CD4-positive, alpha-beta memory T cell (primary cell): ENCODE measurements at regions not wholly inside any gene's neighbourhood (a gene's known extent, or its start where the extent isn't known, plus 50 kb on each side); places are given as distances from the start of the nearest gene placed in this dataset.

Experiments
- CTCF ChIA-PET: fragments of 350-600 bp; sonication (Branson Sonifier 250); formaldehyde crosslinking; loops from one replicate; lab custom pipeline; 2021; ENCODE audit warnings: inconsistent platforms; ENCODE audit not compliant: partially characterized antibody; lab: Charles Lee
- POLR2A ChIA-PET: fragments of 350-600 bp; sonication (Branson Sonifier 250); formaldehyde crosslinking; loops from one replicate; lab custom pipeline; 2021; ENCODE audit not compliant: partially characterized antibody; lab: Charles Lee
- DNase-seq, 5 donors: peaks; one replicate each; pipeline versions ENCODE4 v3.0.0 to v3.0.0-alpha.2; 2020 to 2022; ENCODE audit warnings: mixed read lengths in 1 of 5
- H3K27ac ChIP-seq: one replicate; pipeline ENCODE4 v1.7.0; 2013; ENCODE audit warnings: low read depth, low read length
- H3K27me3 ChIP-seq: 2 replicates; pipeline ENCODE4 v1.7.0; 2013; ENCODE audit warnings: mild to moderate bottlenecking, low read length, moderate library complexity; ENCODE audit not compliant: insufficient read depth
- H3K36me3 ChIP-seq: 2 replicates; pipeline ENCODE4 v1.7.0; 2013; ENCODE audit warnings: mild to moderate bottlenecking, low read length, moderate library complexity; ENCODE audit not compliant: insufficient read depth
- H3K4me1 ChIP-seq: 2 replicates; pipeline ENCODE4 v1.7.0; 2013; ENCODE audit warnings: mild to moderate bottlenecking, low read length, moderate library complexity; ENCODE audit not compliant: insufficient read depth
- H3K4me3 ChIP-seq, 2 donors: one replicate each; pipeline ENCODE4 v1.7.0; 2013; ENCODE audit warnings: low read length in 2 of 2, mild to moderate bottlenecking in 1 of 2
- H3K9me3 ChIP-seq, 2 donors: one replicate each; pipeline ENCODE4 v1.7.0; 2013; ENCODE audit warnings: low read length in 2 of 2, control low read depth in 1 of 2; ENCODE audit not compliant: control insufficient read depth in 1 of 2
- H3K27ac Mint-ChIP-seq, 7 donors: one replicate each; pipeline ENCODE4 v1.8.0; 2020 to 2021; ENCODE audit warnings: mixed read lengths in 7 of 7, mild to moderate bottlenecking in 6 of 7, inconsistent platforms in 3 of 7, moderate library complexity in 3 of 7
- H3K27me3 Mint-ChIP-seq, 2 donors: one replicate each; pipeline ENCODE4 v1.8.0; 2020 to 2021; ENCODE audit warnings: mixed read lengths in 2 of 2
- H3K36me3 Mint-ChIP-seq, 2 donors: one replicate each; pipeline ENCODE4 v1.8.0; 2020 to 2021; ENCODE audit warnings: mixed read lengths in 2 of 2, inconsistent platforms in 1 of 2, mild to moderate bottlenecking in 1 of 2
- H3K4me1 Mint-ChIP-seq, 4 donors: one replicate each; pipeline ENCODE4 v1.8.0; 2020 to 2021; ENCODE audit warnings: mixed read lengths in 4 of 4, mild to moderate bottlenecking in 1 of 4
- H3K4me3 Mint-ChIP-seq, 8 donors: one replicate each; pipeline ENCODE4 v1.8.0; 2020 to 2021; ENCODE audit warnings: mixed read lengths in 8 of 8, mild to moderate bottlenecking in 7 of 8, moderate library complexity in 6 of 8, inconsistent platforms in 3 of 8
- H3K9me3 Mint-ChIP-seq, 8 donors: one replicate each; pipeline ENCODE4 v1.8.0; 2020 to 2021; ENCODE audit warnings: mixed read lengths in 8 of 8, mild to moderate bottlenecking in 5 of 8, inconsistent platforms in 3 of 8, moderate library complexity in 1 of 8
- intact Hi-C: fragments of 100-400 bp; cut with micrococcal nuclease; formaldehyde crosslinking; loops from one replicate; pipeline ENCODE4 v1.15.1; 2023

DNA sequence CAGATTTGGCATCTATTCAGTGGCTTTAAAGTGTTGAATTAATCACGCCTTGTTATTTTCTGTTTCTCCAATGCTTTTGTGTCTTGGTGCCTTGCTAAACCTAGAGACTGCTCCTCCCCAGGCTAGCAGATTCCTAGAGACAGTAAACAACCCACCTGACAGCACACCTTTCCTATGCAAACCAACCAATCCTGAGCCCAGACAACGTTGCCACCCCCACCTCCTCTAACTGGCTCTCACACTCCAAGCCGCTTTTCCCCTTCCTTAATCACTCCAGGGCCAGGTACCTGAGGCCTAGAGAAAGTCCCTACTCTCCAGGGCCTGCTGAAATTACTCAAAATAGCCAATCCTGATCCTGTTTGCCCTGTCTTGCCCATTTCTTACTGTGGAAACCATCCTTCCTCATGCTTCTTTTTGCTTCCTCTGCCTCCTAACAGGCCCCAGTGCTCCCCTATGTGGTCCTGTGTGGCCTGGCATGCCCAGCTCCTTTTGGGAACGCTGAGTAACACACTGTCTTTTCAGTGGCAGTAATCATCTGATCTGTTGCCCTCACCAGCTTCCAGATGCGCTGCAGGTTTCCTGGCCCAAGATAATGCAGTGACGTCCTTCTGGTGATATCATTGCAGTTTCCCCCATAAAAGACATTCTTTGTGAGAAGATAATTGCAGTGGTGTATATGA is 53.4 kb downstream of the GAS1 start:
- Mint-ChIP-seq H3K27ac (no peak overlapping the region), H3K9me3 (no peaks in the 10 kb centered on the region), H3K36me3 (no peaks in the 10 kb centered on the region), H3K4me3 (no peak overlapping the region), H3K4me1 (no peaks in the 10 kb centered on the region), H3K27me3 (peaks cover 0 to under 1% of the 10 kb centered on the region in 2 donors)
- intact Hi-C loops: no loop called here
- Histone ChIP-seq H3K27me3 (no peaks in the 10 kb centered on the region), H3K9me3 (no peaks in the 10 kb centered on the region), H3K27ac (no peak overlapping the region), H3K36me3 (no peaks in the 10 kb centered on the region), H3K4me3 (no peak overlapping the region), H3K4me1 (no peaks in the 10 kb centered on the region)
- ChIA-PET CTCF (no interaction called here), POLR2A (no interaction called here)
- DNase-seq: no peak

DNA sequence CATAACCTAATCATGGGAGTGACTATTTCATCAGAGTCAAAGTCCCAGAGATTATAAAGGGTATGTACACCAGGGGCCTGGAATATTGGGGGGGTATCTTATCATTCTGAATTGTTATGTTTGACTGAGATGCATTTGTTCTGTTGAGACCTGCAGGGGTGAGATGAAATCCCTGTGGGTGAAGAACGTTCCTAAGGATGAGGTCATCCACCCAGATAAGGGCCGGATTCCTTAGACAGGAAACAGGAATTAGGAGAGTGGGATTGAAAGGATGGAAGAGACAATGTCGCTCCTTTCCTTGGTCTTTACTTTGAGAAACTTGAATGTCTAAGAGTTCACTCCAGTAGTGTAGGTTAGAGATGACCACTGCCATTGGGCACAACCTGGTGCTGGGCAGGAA is 54.7 kb downstream of the GAS1 start:
- Histone ChIP-seq H3K4me3 (no peak overlapping the region), H3K27ac (no peak overlapping the region), H3K36me3 (no peaks in the 10 kb centered on the region), H3K4me1 (no peaks in the 10 kb centered on the region), H3K9me3 (no peaks in the 10 kb centered on the region), H3K27me3 (no peaks in the 10 kb centered on the region)
- Mint-ChIP-seq H3K27ac (no peak overlapping the region), H3K27me3 (peaks cover 0 to 4% of the 10 kb centered on the region in 2 donors), H3K9me3 (no peaks in the 10 kb centered on the region), H3K4me3 (no peak overlapping the region), H3K4me1 (no peaks in the 10 kb centered on the region), H3K36me3 (no peaks in the 10 kb centered on the region)
- ChIA-PET CTCF (no interaction called here), POLR2A (no interaction called here)
- intact Hi-C loops: no loop called here
- no peak for DNase-seq

DNA sequence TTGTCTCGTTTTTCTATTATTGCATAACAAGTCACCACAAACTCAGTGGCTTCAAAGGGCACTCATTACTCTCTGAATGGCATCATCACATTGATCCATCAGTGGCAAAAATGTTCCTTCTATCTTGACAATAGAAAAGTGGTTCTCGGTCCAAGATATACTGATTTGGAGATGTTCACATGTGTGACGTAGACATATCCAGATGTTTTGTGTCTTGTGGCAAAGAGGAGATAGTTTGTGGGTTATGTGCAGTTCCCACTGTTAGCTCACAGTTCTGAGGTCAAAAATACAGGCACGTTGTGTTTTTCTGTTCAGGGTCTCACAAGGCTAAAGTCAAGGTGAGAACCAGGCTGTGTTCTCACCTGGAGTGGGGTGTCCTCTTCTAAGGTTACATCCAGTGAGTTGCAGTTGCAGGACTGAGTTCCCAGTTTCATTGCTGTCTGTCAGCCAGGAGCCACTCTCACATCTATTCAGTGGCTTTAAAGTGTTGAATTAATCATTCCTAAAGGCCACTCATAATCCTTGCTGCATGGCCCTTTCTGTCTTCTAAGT is 55.3 kb downstream of the GAS1 start:
- Histone ChIP-seq H3K27ac (no peak overlapping the region), H3K36me3 (no peaks in the 10 kb centered on the region), H3K4me1 (no peaks in the 10 kb centered on the region), H3K27me3 (no peaks in the 10 kb centered on the region), H3K4me3 (no peak overlapping the region), H3K9me3 (no peaks in the 10 kb centered on the region)
- DNase-seq: no peak
- ChIA-PET CTCF (no interaction called here), POLR2A (no interaction called here)
- intact Hi-C loops: no loop called here
- Mint-ChIP-seq H3K4me1 (no peaks in the 10 kb centered on the region), H3K27ac (no peak overlapping the region), H3K4me3 (no peak overlapping the region), H3K27me3 (peaks cover 0 to 8% of the 10 kb centered on the region in 2 donors), H3K9me3 (no peaks in the 10 kb centered on the region), H3K36me3 (no peaks in the 10 kb centered on the region)

DNA sequence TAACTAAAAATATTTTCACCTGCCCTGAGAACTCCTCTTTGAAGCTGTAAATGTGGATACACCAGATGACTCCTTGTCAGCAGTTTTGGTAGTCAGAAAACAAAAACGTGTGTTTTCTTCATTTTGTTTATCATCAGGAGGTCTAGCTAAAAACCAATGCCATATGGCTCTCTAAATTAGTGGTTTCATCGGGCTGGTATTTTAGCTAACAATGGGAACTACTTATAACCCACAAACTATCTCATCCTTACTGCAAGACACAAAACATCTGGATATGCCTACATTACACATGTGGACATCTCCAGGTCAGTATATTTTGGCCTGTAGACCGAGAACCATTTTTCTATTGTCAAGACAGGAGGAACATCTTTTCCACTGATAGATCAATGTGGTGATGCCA is 56.2 kb downstream of the GAS1 start:
- Histone ChIP-seq H3K27me3 (no peaks in the 10 kb centered on the region), H3K4me3 (no peak overlapping the region), H3K36me3 (no peaks in the 10 kb centered on the region), H3K27ac (no peak overlapping the region), H3K9me3 (no peaks in the 10 kb centered on the region), H3K4me1 (no peaks in the 10 kb centered on the region)
- H3K27ac Mint-ChIP-seq: no peak overlapping the region
- no peak for DNase-seq
- intact Hi-C loops: no loop called here
- CTCF ChIA-PET: no interaction called here
- no peaks in the 10 kb centered on the region for H3K9me3 Mint-ChIP-seq
- H3K27me3 Mint-ChIP-seq: peaks cover 2 to 11% of the 10 kb centered on the region in 2 donors
- no peak overlapping the region for H3K4me3 Mint-ChIP-seq
- H3K36me3 Mint-ChIP-seq: no peaks in the 10 kb centered on the region
- no peaks in the 10 kb centered on the region for H3K4me1 Mint-ChIP-seq
- POLR2A ChIA-PET: no interaction called here

DNA sequence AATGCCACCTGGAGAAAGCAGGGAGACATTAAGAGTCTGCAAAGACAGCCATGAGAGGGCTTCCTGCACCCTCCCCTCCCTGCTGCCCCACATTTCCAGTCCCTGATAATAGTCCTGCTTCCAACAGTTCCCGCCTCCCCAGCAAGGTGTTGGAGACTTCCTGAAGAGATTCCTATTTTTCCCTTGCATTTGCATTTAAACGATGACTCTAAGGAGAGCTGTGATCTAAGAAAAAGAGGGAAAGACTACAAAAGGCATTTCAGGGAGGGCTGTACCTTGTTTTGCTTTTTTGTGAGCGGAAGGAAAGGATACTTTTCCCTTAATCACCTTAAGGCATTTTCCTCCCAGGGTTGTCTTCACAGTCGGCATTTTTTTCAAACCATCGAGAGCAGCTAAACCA is 62.1 kb downstream of the GAS1 start:
- Histone ChIP-seq H3K9me3 (no peaks in the 10 kb centered on the region), H3K27ac (no peak overlapping the region), H3K4me1 (no peaks in the 10 kb centered on the region), H3K4me3 (no peak overlapping the region), H3K27me3 (no peaks in the 10 kb centered on the region), H3K36me3 (no peaks in the 10 kb centered on the region)
- ChIA-PET CTCF (no interaction called here), POLR2A (no interaction called here)
- Mint-ChIP-seq H3K9me3 (no peaks in the 10 kb centered on the region), H3K4me3 (no peak overlapping the region), H3K27me3 (peaks cover 2 to 17% of the 10 kb centered on the region in 2 donors), H3K4me1 (no peaks in the 10 kb centered on the region), H3K27ac (no peak overlapping the region), H3K36me3 (no peaks in the 10 kb centered on the region)
- intact Hi-C loops: no loop called here
- no peak for DNase-seq

DNA sequence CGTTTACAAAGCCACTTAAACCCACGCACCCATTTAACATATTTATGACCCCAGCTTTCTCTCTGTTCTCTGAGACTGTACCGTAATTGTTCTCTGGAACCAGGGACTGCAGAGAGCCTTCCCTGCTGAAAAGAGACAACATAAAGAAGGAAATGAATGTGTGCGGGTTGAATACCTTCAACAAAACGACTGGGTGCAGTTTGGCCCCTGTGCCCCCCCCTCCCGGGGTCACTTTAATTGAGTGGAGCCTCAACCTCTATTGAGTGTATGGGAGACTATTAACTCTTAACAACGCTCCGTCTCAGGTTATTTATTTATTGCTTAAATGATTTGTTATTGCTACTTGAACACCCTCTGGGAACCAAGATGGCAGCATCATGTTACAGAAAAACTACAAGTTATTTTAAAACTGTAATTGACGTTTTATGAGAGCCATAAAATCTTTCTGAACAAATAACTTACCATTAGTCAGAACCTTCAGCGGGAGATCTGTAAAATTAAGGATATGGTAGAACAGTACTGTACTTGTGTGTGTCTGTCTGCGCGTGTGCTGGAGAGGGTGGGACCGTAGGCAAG is 70.6 kb downstream of the GAS1 start:
- Histone ChIP-seq H3K27me3 (no peaks in the 10 kb centered on the region), H3K36me3 (no peaks in the 10 kb centered on the region), H3K4me3 (no peak overlapping the region), H3K27ac (no peak overlapping the region), H3K9me3 (no peaks in the 10 kb centered on the region), H3K4me1 (no peaks in the 10 kb centered on the region)
- H3K36me3 Mint-ChIP-seq: no peaks in the 10 kb centered on the region
- H3K4me1 Mint-ChIP-seq: no peaks in the 10 kb centered on the region
- H3K27ac Mint-ChIP-seq: no peak overlapping the region
- H3K4me3 Mint-ChIP-seq: no peak overlapping the region
- H3K9me3 Mint-ChIP-seq: no peaks in the 10 kb centered on the region
- no peak for DNase-seq
- ChIA-PET CTCF (interaction anchor here (0.7 kb wide), 1 partner anchor 24 kb away, joined by 3 read pairs; no protein-coding TSS in a partner anchor), POLR2A (no interaction called here)
- peaks cover 3 to 7% of the 10 kb centered on the region in 2 donors for H3K27me3 Mint-ChIP-seq
- intact Hi-C loops: no loop called here

DNA sequence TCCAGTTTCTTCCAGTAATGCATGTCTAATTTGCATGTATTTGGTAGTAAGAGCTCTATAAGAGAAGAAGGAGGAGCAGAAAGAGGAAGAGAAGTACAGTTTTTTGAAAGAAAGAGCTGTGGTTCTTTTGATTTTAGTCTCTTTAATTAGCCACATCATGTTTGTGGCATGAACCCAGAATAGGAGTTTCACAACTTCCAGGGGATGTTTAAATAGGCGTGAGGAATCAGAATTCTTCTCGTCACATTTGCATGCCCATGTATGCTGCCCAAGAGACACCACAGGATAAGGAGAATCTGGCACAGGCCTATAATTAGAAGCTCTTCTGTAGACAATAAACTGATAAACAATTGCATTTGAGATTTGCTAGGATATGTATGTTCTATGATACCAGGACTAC is 78.7 kb downstream of the GAS1 start:
- no peaks in the 10 kb centered on the region for H3K27me3 ChIP-seq
- no peaks in the 10 kb centered on the region for H3K4me1 ChIP-seq
- intact Hi-C loops: no loop called here
- no peak overlapping the region for H3K4me3 Mint-ChIP-seq
- H3K36me3 Mint-ChIP-seq: no peaks in the 10 kb centered on the region
- no peak overlapping the region for H3K27ac ChIP-seq
- peaks cover 5 to 9% of the 10 kb centered on the region in 2 donors for H3K27me3 Mint-ChIP-seq
- DNase-seq: no peak
- ChIA-PET POLR2A (no interaction called here), CTCF (no interaction called here)
- no peaks in the 10 kb centered on the region for H3K4me1 Mint-ChIP-seq
- no peak overlapping the region for H3K4me3 ChIP-seq
- H3K9me3 Mint-ChIP-seq: no peaks in the 10 kb centered on the region
- H3K36me3 ChIP-seq: no peaks in the 10 kb centered on the region
- H3K9me3 ChIP-seq: no peaks in the 10 kb centered on the region
- H3K27ac Mint-ChIP-seq: no peak overlapping the region
